ENCODE measurements at regions not wholly inside any gene's neighbourhood (a gene's known extent, or its start where the extent isn't known, plus 50 kb on each side); places are given as distances from the start of the nearest gene placed in this dataset.

GRCh38 chr5:66443462-66444130 is 152.6 kb upstream of the MAST4 start:
- TF ChIP-seq CTCF (conservative IDR thresholded peaks at IDR 0.05; ENCODE audit: low read length): no peak
- no peak for TF ChIP-seq EZH2phosphoT487 (IDR thresholded peaks at IDR 0.05; ENCODE audit: borderline replicate concordance, low read depth, low read length)
